ENCODE measurements at regions not wholly inside any gene's neighbourhood (a gene's known extent, or its start where the extent isn't known, plus 50 kb on each side); places are given as distances from the start of the nearest gene placed in this dataset.

GRCh38 chr14:61939776-61940175 is 177.6 kb downstream of the SNAPC1 start:
- H3K4me1 ChIP-seq (ENCODE audit: control insufficient read depth in 2 of 2, insufficient read depth in 1 of 2, low read depth in 1 of 2, low read length in 2 of 2): peaks cover 0 to 6% of the 10 kb centered on the region in 2 donors

GRCh38 chr14:61940666-61941420 is 178.6 kb downstream of the SNAPC1 start:
- Histone ChIP-seq H2BK5ac (ENCODE audit: low read length) (no peak overlapping the region), H3K14ac (ENCODE audit: low read length) (no peak overlapping the region), H3K4me1 (ENCODE audit: control insufficient read depth in 2 of 2, insufficient read depth in 1 of 2, low read depth in 1 of 2, low read length in 2 of 2) (peaks cover 0 to 6% of the 10 kb centered on the region in 2 donors), H2BK15ac (ENCODE audit: low read length) (no peak overlapping the region), H2AK5ac (ENCODE audit: low read depth, low read length) (no peak overlapping the region), H3K18ac (ENCODE audit: low read length) (no peak overlapping the region), H3K4me3 (ENCODE audit: low read length in 2 of 2) (no peak overlapping the region), H3K36me3 (replicated peaks in 1 of 2; ENCODE audit: control insufficient read depth in 2 of 2, insufficient read depth in 2 of 2, low read length in 2 of 2) (no peaks in the 10 kb centered on the region), H3K9ac (ENCODE audit: low read depth, low read length, poor library complexity) (no peak overlapping the region), H3K79me1 (ENCODE audit: low read depth, low read length) (no peaks in the 10 kb centered on the region), H2AFZ (ENCODE audit: low read length) (no peak overlapping the region), H3K9me3 (replicated peaks in 1 of 2; ENCODE audit: control insufficient read depth in 2 of 2, insufficient read depth in 1 of 2, low read depth in 1 of 2, low read length in 2 of 2) (no peaks in the 10 kb centered on the region), H4K91ac (ENCODE audit: low read depth, low read length, poor library complexity) (no peak overlapping the region), H3K23ac (ENCODE audit: low read depth, low read length, poor library complexity) (no peak overlapping the region), H3K27me3 (ENCODE audit: control insufficient read depth in 3 of 3, insufficient read depth in 3 of 3, low read depth in 1 of 3, low read length in 3 of 3) (no peaks in the 10 kb centered on the region), H3K4ac (ENCODE audit: low read length) (no peak overlapping the region), H2BK12ac (ENCODE audit: low read length) (no peak overlapping the region), H3K4me2 (ENCODE audit: insufficient read depth, low read length, poor library complexity, severe bottlenecking) (no peak overlapping the region), H4K8ac (ENCODE audit: low read depth, low read length) (no peak overlapping the region), H3K27ac (replicated peaks; ENCODE audit: low read length) (no peak overlapping the region), H2BK120ac (ENCODE audit: low read depth, low read length) (no peak overlapping the region)
- WGBS, 2 donors (ENCODE audit: extremely low coverage in 2 of 2, insufficient read length in 2 of 2, insufficient replicate concordance in 1 of 2): no CpG with 5 or more reads among the region's 7 CpGs
- DNase-seq (ENCODE audit: low spot score): no peak

More at GRCh38 chr14:61939776-61940175, 177.6 kb downstream of the SNAPC1 start:
- no peaks in the 10 kb centered on the region for H3K27me3 ChIP-seq (ENCODE audit: control insufficient read depth in 3 of 3, insufficient read depth in 3 of 3, low read depth in 1 of 3, low read length in 3 of 3)
- no peak overlapping the region for H4K8ac ChIP-seq (ENCODE audit: low read depth, low read length)
- no peak overlapping the region for H2BK15ac ChIP-seq (ENCODE audit: low read length)
- H2AFZ ChIP-seq (ENCODE audit: low read length): no peak overlapping the region
- H3K27ac ChIP-seq (replicated peaks; ENCODE audit: low read length): no peak overlapping the region
- no peaks in the 10 kb centered on the region for H3K79me1 ChIP-seq (ENCODE audit: low read depth, low read length)
- no peak overlapping the region for H3K23ac ChIP-seq (ENCODE audit: low read depth, low read length, poor library complexity)
- H3K4me3 ChIP-seq (ENCODE audit: low read length in 2 of 2): no peak overlapping the region
- H2AK5ac ChIP-seq (ENCODE audit: low read depth, low read length): no peak overlapping the region
- no peak overlapping the region for H2BK120ac ChIP-seq (ENCODE audit: low read depth, low read length)
- no peak overlapping the region for H4K91ac ChIP-seq (ENCODE audit: low read depth, low read length, poor library complexity)
- no peak overlapping the region for H3K4me2 ChIP-seq (ENCODE audit: insufficient read depth, low read length, poor library complexity, severe bottlenecking)
- no peak overlapping the region for H2BK5ac ChIP-seq (ENCODE audit: low read length)
- H3K4ac ChIP-seq (ENCODE audit: low read length): no peak overlapping the region
- H3K36me3 ChIP-seq (replicated peaks in 1 of 2; ENCODE audit: control insufficient read depth in 2 of 2, insufficient read depth in 2 of 2, low read length in 2 of 2): no peaks in the 10 kb centered on the region
- H3K9ac ChIP-seq (ENCODE audit: low read depth, low read length, poor library complexity): no peak overlapping the region
- no peak for DNase-seq (ENCODE audit: low spot score)
- WGBS, 2 donors (ENCODE audit: extremely low coverage in 2 of 2, insufficient read length in 2 of 2, insufficient replicate concordance in 1 of 2): no CpG with 5 or more reads among the region's 2 CpGs
- no peak overlapping the region for H3K18ac ChIP-seq (ENCODE audit: low read length)
- H3K14ac ChIP-seq (ENCODE audit: low read length): no peak overlapping the region
- no peak overlapping the region for H2BK12ac ChIP-seq (ENCODE audit: low read length)
- H3K9me3 ChIP-seq (replicated peaks in 1 of 2; ENCODE audit: control insufficient read depth in 2 of 2, insufficient read depth in 1 of 2, low read depth in 1 of 2, low read length in 2 of 2): no peaks in the 10 kb centered on the region

- H4K8ac ChIP-seq (ENCODE audit: low read depth, low read length): no peak overlapping the region
- no peak overlapping the region for H3K14ac ChIP-seq (ENCODE audit: low read length)
- H3K18ac ChIP-seq (ENCODE audit: low read length): no peak overlapping the region
- H3K4me2 ChIP-seq (ENCODE audit: insufficient read depth, low read length, poor library complexity, severe bottlenecking): no peak overlapping the region
- H3K36me3 ChIP-seq (replicated peaks in 1 of 2; ENCODE audit: control insufficient read depth in 2 of 2, insufficient read depth in 2 of 2, low read length in 2 of 2): no peaks in the 10 kb centered on the region
- no CpG with 5 or more reads among the region's 4 CpGs for WGBS, 2 donors (ENCODE audit: extremely low coverage in 2 of 2, insufficient read length in 2 of 2, insufficient replicate concordance in 1 of 2)
- H3K79me1 ChIP-seq (ENCODE audit: low read depth, low read length): no peaks in the 10 kb centered on the region
- no peak overlapping the region for H2BK5ac ChIP-seq (ENCODE audit: low read length)
- H3K4ac ChIP-seq (ENCODE audit: low read length): no peak overlapping the region
- no peak overlapping the region for H3K9ac ChIP-seq (ENCODE audit: low read depth, low read length, poor library complexity)
- H3K4me3 ChIP-seq (ENCODE audit: low read length in 2 of 2): no peak overlapping the region
- no peak overlapping the region for H2AFZ ChIP-seq (ENCODE audit: low read length)
- H3K4me1 ChIP-seq (ENCODE audit: control insufficient read depth in 2 of 2, insufficient read depth in 1 of 2, low read depth in 1 of 2, low read length in 2 of 2): peaks cover 0 to 6% of the 10 kb centered on the region in 2 donors
- no peaks in the 10 kb centered on the region for H3K27me3 ChIP-seq (ENCODE audit: control insufficient read depth in 3 of 3, insufficient read depth in 3 of 3, low read depth in 1 of 3, low read length in 3 of 3)
- H4K91ac ChIP-seq (ENCODE audit: low read depth, low read length, poor library complexity): no peak overlapping the region
- H2BK12ac ChIP-seq (ENCODE audit: low read length): no peak overlapping the region
- no peak overlapping the region for H3K23ac ChIP-seq (ENCODE audit: low read depth, low read length, poor library complexity)
- no peak overlapping the region for H3K27ac ChIP-seq (replicated peaks; ENCODE audit: low read length)
- H2AK5ac ChIP-seq (ENCODE audit: low read depth, low read length): no peak overlapping the region
- no peak overlapping the region for H2BK15ac ChIP-seq (ENCODE audit: low read length)
- no peak overlapping the region for H2BK120ac ChIP-seq (ENCODE audit: low read depth, low read length)
- H3K9me3 ChIP-seq (replicated peaks in 1 of 2; ENCODE audit: control insufficient read depth in 2 of 2, insufficient read depth in 1 of 2, low read depth in 1 of 2, low read length in 2 of 2): no peaks in the 10 kb centered on the region
- no peak for DNase-seq (ENCODE audit: low spot score)
Observed at GRCh38 chr14:61941421-61942150, 179.4 kb downstream of the SNAPC1 start.

DNA sequence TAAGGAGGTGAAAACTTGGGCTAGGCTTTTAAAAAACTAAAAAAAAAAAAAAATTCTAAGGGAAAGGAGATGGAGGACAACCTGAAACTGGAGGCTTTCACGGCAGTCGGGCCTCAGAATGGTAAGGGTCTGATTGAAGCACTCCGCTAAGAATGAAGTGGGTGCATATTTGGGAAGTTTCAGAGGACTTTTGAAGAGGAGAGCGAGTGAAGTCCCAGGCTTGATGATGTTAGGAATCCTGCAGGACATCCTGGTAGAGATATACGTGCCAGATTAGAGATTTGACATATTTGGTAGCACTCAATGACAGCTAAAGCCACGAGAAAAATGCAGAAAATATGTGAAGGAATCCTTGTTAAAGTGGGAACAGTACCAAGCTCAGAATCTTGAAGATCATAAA is 186.2 kb downstream of the SNAPC1 start:
- no CpG with 5 or more reads among the region's 6 CpGs for WGBS, 2 donors (ENCODE audit: extremely low coverage in 2 of 2, insufficient read length in 2 of 2, insufficient replicate concordance in 1 of 2)
- no peak overlapping the region for H3K18ac ChIP-seq (ENCODE audit: low read length)
- DNase-seq (ENCODE audit: low spot score): no peak

More for the DNA sequence above, 186.2 kb downstream of the SNAPC1 start:
- H3K23ac ChIP-seq (ENCODE audit: low read depth, low read length, poor library complexity): no peak overlapping the region
- no peak overlapping the region for H3K4ac ChIP-seq (ENCODE audit: low read length)
- no peak overlapping the region for H3K9ac ChIP-seq (ENCODE audit: low read depth, low read length, poor library complexity)
- no peaks in the 10 kb centered on the region for H3K4me1 ChIP-seq (ENCODE audit: control insufficient read depth in 2 of 2, insufficient read depth in 1 of 2, low read depth in 1 of 2, low read length in 2 of 2)
- no peak overlapping the region for H2BK12ac ChIP-seq (ENCODE audit: low read length)
- no peaks in the 10 kb centered on the region for H3K79me1 ChIP-seq (ENCODE audit: low read depth, low read length)
- H3K27ac ChIP-seq (replicated peaks; ENCODE audit: low read length): no peak overlapping the region
- no peak overlapping the region for H4K91ac ChIP-seq (ENCODE audit: low read depth, low read length, poor library complexity)
- no peak overlapping the region for H3K4me2 ChIP-seq (ENCODE audit: insufficient read depth, low read length, poor library complexity, severe bottlenecking)
- H2BK15ac ChIP-seq (ENCODE audit: low read length): no peak overlapping the region
- H2AFZ ChIP-seq (ENCODE audit: low read length): no peak overlapping the region
- H2BK5ac ChIP-seq (ENCODE audit: low read length): no peak overlapping the region
- H4K8ac ChIP-seq (ENCODE audit: low read depth, low read length): no peak overlapping the region
- H3K36me3 ChIP-seq (replicated peaks in 1 of 2; ENCODE audit: control insufficient read depth in 2 of 2, insufficient read depth in 2 of 2, low read length in 2 of 2): no peaks in the 10 kb centered on the region
- no peak overlapping the region for H3K4me3 ChIP-seq (ENCODE audit: low read length in 2 of 2)
- H2BK120ac ChIP-seq (ENCODE audit: low read depth, low read length): no peak overlapping the region
- no peak overlapping the region for H2AK5ac ChIP-seq (ENCODE audit: low read depth, low read length)
- no peak overlapping the region for H3K14ac ChIP-seq (ENCODE audit: low read length)
- H3K27me3 ChIP-seq (ENCODE audit: control insufficient read depth in 3 of 3, insufficient read depth in 3 of 3, low read depth in 1 of 3, low read length in 3 of 3): peaks cover 0 to 2% (median 0%) of the 10 kb centered on the region in 3 experiments
- no peaks in the 10 kb centered on the region for H3K9me3 ChIP-seq (replicated peaks in 1 of 2; ENCODE audit: control insufficient read depth in 2 of 2, insufficient read depth in 1 of 2, low read depth in 1 of 2, low read length in 2 of 2)
